Activated effector memory CD4-positive, alpha-beta T cell treated with Interleukin-2 at 50 U/mL for 16 hours (primary cell): ENCODE measurements at regions not wholly inside any gene's neighbourhood (a gene's known extent, or its start where the extent isn't known, plus 50 kb on each side); places are given as distances from the start of the nearest gene placed in this dataset.
"Not testable (repeated sequence)": the region's sequence is repeated elsewhere in the genome, so short reads cannot be mapped to it uniquely, and the experiment has no call there.

Source experiments
- DNase-seq: peaks from one replicate; pipeline ENCODE4 v3.0.0-alpha.2; 2020

GRCh38 chr14:105740961-105741360, 214.6 kb downstream of the TMEM121 start:
- not testable (repeated sequence) for DNase-seq

GRCh38 chr14:105741707-105742530, 215.5 kb downstream of the TMEM121 start:
- DNase-seq: not testable (repeated sequence)

- no peak for DNase-seq
Measured at GRCh38 chr14:105742531-105742848, 216.1 kb downstream of the TMEM121 start.

GRCh38 chr14:105742904-105743701, 216.7 kb downstream of the TMEM121 start:
- DNase-seq: not testable (repeated sequence)

GRCh38 chr14:105744213-105744787, 217.9 kb downstream of the TMEM121 start:
- not testable (repeated sequence) for DNase-seq

GRCh38 chr14:105745433-105746123, 219.2 kb downstream of the TMEM121 start:
- no peak for DNase-seq

- no peak for DNase-seq
Measured at GRCh38 chr14:105746124-105746514, 219.7 kb downstream of the TMEM121 start.

GRCh38 chr14:105746800-105747502, 220.6 kb downstream of the TMEM121 start:
- DNase-seq: not testable (repeated sequence)

GRCh38 chr14:105747503-105748203, 221.3 kb downstream of the TMEM121 start:
- not testable (repeated sequence) for DNase-seq

GRCh38 chr14:105748204-105748578, 221.8 kb downstream of the TMEM121 start:
- no peak for DNase-seq

- DNase-seq: not testable (repeated sequence)
Measured at GRCh38 chr14:105748710-105749109, 222.3 kb downstream of the TMEM121 start.

GRCh38 chr14:105749870-105750541, 223.6 kb downstream of the TMEM121 start:
- not testable (repeated sequence) for DNase-seq

GRCh38 chr14:105751291-105751751, 224.9 kb downstream of the TMEM121 start:
- DNase-seq: not testable (repeated sequence)

GRCh38 chr14:105752420-105752819, 226.0 kb downstream of the TMEM121 start:
- DNase-seq: not testable (repeated sequence)

- DNase-seq: no peak
Measured at GRCh38 chr14:105760691-105761344, 234.4 kb downstream of the TMEM121 start.

- DNase-seq: not testable (repeated sequence)
Measured at GRCh38 chr14:105761345-105761740, 235.0 kb downstream of the TMEM121 start.

- DNase-seq: no peak
Measured at GRCh38 chr14:105761842-105762241, 235.5 kb downstream of the TMEM121 start.

GRCh38 chr14:105762262-105762661, 235.9 kb downstream of the TMEM121 start:
- DNase-seq: not testable (repeated sequence)

- DNase-seq: not testable (repeated sequence)
Measured at GRCh38 chr14:105764254-105764901, 238.0 kb downstream of the TMEM121 start.
